ENCODE measurements at regions not wholly inside any gene's neighbourhood (a gene's known extent, or its start where the extent isn't known, plus 50 kb on each side); places are given as distances from the start of the nearest gene placed in this dataset.

DNA sequence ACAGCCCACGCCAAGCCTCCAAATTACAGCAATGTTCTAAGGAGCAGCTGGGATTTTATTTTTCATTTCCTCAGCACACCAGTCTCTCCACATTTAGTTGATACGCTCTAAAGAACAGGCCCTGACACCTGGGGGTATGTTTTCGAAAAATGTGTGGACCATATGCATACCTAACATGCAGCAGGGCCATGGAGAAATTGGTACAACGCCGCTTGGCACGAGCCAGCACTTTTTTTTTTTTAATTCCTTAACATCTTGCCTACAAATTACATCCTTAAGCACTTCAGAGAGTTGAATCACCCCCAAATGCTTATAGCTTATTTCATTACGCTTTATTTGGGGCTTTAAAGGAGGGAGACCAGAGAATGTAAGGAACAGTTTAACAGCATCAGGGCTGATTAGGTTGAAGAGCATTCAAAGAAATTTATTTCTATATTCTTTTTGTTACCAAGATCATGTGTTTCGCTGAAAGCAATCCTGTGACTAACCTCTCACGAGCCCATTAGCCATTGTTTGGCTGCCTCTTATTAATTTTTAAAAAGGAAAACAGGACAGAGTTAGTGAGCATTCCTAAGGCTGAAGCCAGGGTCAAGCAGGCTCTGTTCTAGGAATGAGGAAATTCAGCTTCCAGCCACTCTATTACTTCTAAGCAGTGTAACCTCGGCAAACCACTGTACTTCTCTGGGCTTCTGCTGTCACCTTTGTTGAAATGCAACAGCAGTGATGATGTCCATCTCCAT lies 173.8 kb downstream of the ACTL7B start:
- Histone ChIP-seq H3K36me3 (ENCODE audit: control insufficient read depth in 4 of 4, insufficient read depth in 4 of 4, low read length in 4 of 4) (no peaks in the 10 kb centered on the region), H3K4me3 (no peak overlapping the region), H3K27ac (ENCODE audit: low read depth in 1 of 2, low read length in 1 of 2) (no peak overlapping the region), H3K9ac (ENCODE audit: insufficient read depth in 1 of 2, low read length in 2 of 2) (no peak overlapping the region), H3K27me3 (ENCODE audit: control insufficient read depth in 3 of 3, insufficient read depth in 3 of 3, low read length in 2 of 3) (no peaks in the 10 kb centered on the region), H3K4me1 (ENCODE audit: control insufficient read depth in 5 of 5, insufficient read depth in 5 of 5, low read length in 5 of 5) (no peaks in the 10 kb centered on the region), H3K9me3 (ENCODE audit: control insufficient read depth in 4 of 4, insufficient read depth in 3 of 4, low read length in 3 of 4) (peaks cover 0 to 6% (median 1%) of the 10 kb centered on the region in 4 donors)
- TF ChIP-seq, protein P1, sequence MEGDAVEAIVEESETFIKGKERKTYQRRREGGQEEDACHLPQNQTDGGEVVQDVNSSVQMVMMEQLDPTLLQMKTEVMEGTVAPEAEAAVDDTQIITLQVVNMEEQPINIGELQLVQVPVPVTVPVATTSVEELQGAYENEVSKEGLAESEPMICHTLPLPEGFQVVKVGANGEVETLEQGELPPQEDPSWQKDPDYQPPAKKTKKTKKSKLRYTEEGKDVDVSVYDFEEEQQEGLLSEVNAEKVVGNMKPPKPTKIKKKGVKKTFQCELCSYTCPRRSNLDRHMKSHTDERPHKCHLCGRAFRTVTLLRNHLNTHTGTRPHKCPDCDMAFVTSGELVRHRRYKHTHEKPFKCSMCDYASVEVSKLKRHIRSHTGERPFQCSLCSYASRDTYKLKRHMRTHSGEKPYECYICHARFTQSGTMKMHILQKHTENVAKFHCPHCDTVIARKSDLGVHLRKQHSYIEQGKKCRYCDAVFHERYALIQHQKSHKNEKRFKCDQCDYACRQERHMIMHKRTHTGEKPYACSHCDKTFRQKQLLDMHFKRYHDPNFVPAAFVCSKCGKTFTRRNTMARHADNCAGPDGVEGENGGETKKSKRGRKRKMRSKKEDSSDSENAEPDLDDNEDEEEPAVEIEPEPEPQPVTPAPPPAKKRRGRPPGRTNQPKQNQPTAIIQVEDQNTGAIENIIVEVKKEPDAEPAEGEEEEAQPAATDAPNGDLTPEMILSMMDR (IDR thresholded peaks at IDR 0.05; ENCODE audit: control extremely low read depth, extremely low read depth) = no peak
- WGBS, 2 donors = 86 to 93% methylated on average over 10 of the region's 10 CpGs
- DNase-seq (no peak), ATAC-seq (ENCODE audit: insufficient read depth, low FRiP score) (no peak)

DNA sequence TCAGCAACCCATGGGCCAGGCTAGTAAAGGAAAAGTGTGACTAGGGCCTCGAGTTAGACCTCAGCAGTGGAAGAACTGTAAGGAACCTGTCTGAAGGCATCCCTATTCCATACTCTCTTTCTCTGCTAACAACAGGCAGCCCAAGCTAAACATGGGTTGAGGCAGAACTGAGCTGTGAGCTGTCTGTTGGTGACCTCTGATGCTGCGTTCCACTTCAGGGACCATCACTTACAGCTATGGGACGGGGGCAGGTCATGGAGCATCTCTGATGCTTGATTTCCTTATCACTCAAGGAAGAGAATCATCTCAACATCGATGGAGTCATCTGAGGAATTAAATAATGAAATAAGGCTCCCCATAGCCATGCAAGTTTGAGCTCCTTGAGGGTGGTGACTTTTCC lies 174.8 kb downstream of the ACTL7B start:
- DNase-seq (no peak), ATAC-seq (ENCODE audit: insufficient read depth, low FRiP score) (no peak)
- no peaks in the 10 kb centered on the region for H3K4me1 ChIP-seq (ENCODE audit: control insufficient read depth in 5 of 5, insufficient read depth in 5 of 5, low read length in 5 of 5)
- H3K9me3 ChIP-seq (ENCODE audit: control insufficient read depth in 4 of 4, insufficient read depth in 3 of 4, low read length in 3 of 4) = peaks cover 0 to 2% (median 0%) of the 10 kb centered on the region in 4 donors
- 90 to 96% methylated on average over 4 of the region's 4 CpGs for WGBS, 2 donors
- no peaks in the 10 kb centered on the region for H3K27me3 ChIP-seq (ENCODE audit: control insufficient read depth in 3 of 3, insufficient read depth in 3 of 3, low read length in 2 of 3)
- H3K9ac ChIP-seq (ENCODE audit: insufficient read depth in 1 of 2, low read length in 2 of 2) = no peak overlapping the region
- TF ChIP-seq, protein P1 (IDR thresholded peaks at IDR 0.05; ENCODE audit: control extremely low read depth, extremely low read depth) = no peak
- H3K27ac ChIP-seq (ENCODE audit: low read depth in 1 of 2, low read length in 1 of 2) = no peak overlapping the region
- no peaks in the 10 kb centered on the region for H3K36me3 ChIP-seq (ENCODE audit: control insufficient read depth in 4 of 4, insufficient read depth in 4 of 4, low read length in 4 of 4)
- no peak overlapping the region for H3K4me3 ChIP-seq

DNA sequence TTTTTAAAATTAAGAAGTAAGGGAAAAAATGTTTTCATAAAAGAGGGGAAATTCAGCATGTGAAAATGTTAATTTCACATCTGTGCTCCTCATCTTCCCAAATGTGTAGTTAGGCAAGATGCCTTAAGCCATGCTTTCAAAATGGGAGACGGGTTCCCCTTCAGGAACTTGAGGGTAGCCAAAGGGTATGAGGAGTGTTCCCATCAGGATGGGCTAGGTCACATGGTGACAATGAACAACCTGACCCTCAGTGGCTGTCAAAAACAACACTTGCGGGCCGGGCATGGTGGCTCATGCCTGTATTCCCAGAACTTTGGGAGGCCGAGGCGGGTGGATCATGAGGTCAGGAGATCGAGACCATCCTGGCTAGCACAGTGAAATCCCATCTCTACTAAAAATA lies 178.0 kb downstream of the ACTL7B start:
- Histone ChIP-seq H3K4me1 (ENCODE audit: control insufficient read depth in 5 of 5, insufficient read depth in 5 of 5, low read length in 5 of 5) (no peaks in the 10 kb centered on the region), H3K9me3 (ENCODE audit: control insufficient read depth in 4 of 4, insufficient read depth in 3 of 4, low read length in 3 of 4) (peaks cover 0 to 2% (median 0%) of the 10 kb centered on the region in 4 donors), H3K4me3 (no peak overlapping the region), H3K36me3 (ENCODE audit: control insufficient read depth in 4 of 4, insufficient read depth in 4 of 4, low read length in 4 of 4) (no peaks in the 10 kb centered on the region), H3K9ac (ENCODE audit: insufficient read depth in 1 of 2, low read length in 2 of 2) (no peak overlapping the region), H3K27ac (ENCODE audit: low read depth in 1 of 2, low read length in 1 of 2) (no peak overlapping the region), H3K27me3 (ENCODE audit: control insufficient read depth in 3 of 3, insufficient read depth in 3 of 3, low read length in 2 of 3) (no peaks in the 10 kb centered on the region)
- 93 to 100% methylated on average over 6 of the region's 6 CpGs for WGBS, 2 donors
- DNase-seq (no peak), ATAC-seq (ENCODE audit: insufficient read depth, low FRiP score) (no peak)
- TF ChIP-seq, protein P1 (IDR thresholded peaks at IDR 0.05; ENCODE audit: control extremely low read depth, extremely low read depth) = no peak

DNA sequence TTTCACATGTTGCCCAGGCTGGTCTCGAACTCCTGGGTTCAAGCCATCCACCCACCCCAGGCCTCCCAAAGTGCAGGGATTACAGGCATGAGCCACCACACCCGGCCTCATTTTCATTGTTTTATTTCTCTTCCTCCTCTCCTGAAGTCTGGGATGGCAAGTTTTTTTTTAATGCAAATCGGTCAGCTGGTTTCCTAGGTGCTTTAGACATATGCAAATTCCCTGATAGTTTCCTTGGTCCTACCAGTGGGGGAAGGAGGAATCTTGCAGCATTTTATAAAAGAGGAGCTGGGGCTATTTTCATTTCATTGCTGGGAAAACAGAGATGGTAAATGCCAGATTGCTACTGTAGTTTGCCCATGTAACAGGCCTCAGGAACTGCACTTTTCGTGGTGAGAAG lies 179.4 kb downstream of the ACTL7B start:
- Histone ChIP-seq H3K36me3 (ENCODE audit: control insufficient read depth in 4 of 4, insufficient read depth in 4 of 4, low read length in 4 of 4) (no peaks in the 10 kb centered on the region), H3K27me3 (ENCODE audit: control insufficient read depth in 3 of 3, insufficient read depth in 3 of 3, low read length in 2 of 3) (no peaks in the 10 kb centered on the region), H3K27ac (ENCODE audit: low read depth in 1 of 2, low read length in 1 of 2) (no peak overlapping the region), H3K9ac (ENCODE audit: insufficient read depth in 1 of 2, low read length in 2 of 2) (no peak overlapping the region), H3K9me3 (ENCODE audit: control insufficient read depth in 4 of 4, insufficient read depth in 3 of 4, low read length in 3 of 4) (peaks cover 0 to 2% (median 0%) of the 10 kb centered on the region in 4 donors), H3K4me3 (no peak overlapping the region), H3K4me1 (ENCODE audit: control insufficient read depth in 5 of 5, insufficient read depth in 5 of 5, low read length in 5 of 5) (no peaks in the 10 kb centered on the region)
- WGBS, 2 donors = 83 to 87% methylated on average over 4 of the region's 4 CpGs
- ATAC-seq (ENCODE audit: insufficient read depth, low FRiP score) (no peak), DNase-seq (no peak)
- TF ChIP-seq, protein P1 (IDR thresholded peaks at IDR 0.05; ENCODE audit: control extremely low read depth, extremely low read depth) = no peak
